Activated T-helper 1 cell treated with anti-CD3 and anti-CD28 coated beads, Interleukin-12 subunit alpha, Interleukin-12 subunit beta, Interleukin-2, Interleukin-4 antibody, amounts not matched to agents 30 ng/mL and 10 ng/mL and 1 ng/mL, durations not matched to agents 14 hours and 24 hours and 36 hours (primary cell): ENCODE measurements at regions not wholly inside any gene's neighbourhood (a gene's known extent, or its start where the extent isn't known, plus 50 kb on each side); places are given as distances from the start of the nearest gene placed in this dataset.
A peak's percentile ranks its signal among the peaks of the same experiment; 100 is the strongest.

Experiments
- DNase-seq: peaks from one replicate; pipeline ENCODE4 v3.0.0; 2021; ENCODE audit warnings: low spot score
- H3K27ac Mint-ChIP-seq: one replicate; pipeline ENCODE4 v1.8.0; 2021; ENCODE audit warnings: mild to moderate bottlenecking, mixed read lengths
- H3K27me3 Mint-ChIP-seq: one replicate; pipeline ENCODE4 v1.8.0; 2022; ENCODE audit warnings: mild to moderate bottlenecking, moderate library complexity, mixed read lengths; ENCODE audit not compliant: insufficient read depth
- H3K36me3 Mint-ChIP-seq: one replicate; pipeline ENCODE4 v1.8.0; 2021; ENCODE audit warnings: low read depth, mixed read lengths
- H3K4me1 Mint-ChIP-seq: one replicate; pipeline ENCODE4 v1.8.0; 2021; ENCODE audit warnings: low read depth, mixed read lengths
- H3K4me3 Mint-ChIP-seq: one replicate; pipeline ENCODE4 v1.8.0; 2021; ENCODE audit warnings: mild to moderate bottlenecking, moderate library complexity, mixed read lengths
- H3K9me3 Mint-ChIP-seq: one replicate; pipeline ENCODE4 v1.8.0; 2021; ENCODE audit warnings: mixed read lengths
- intact Hi-C: fragments of 100-400 bp; cut with micrococcal nuclease; formaldehyde crosslinking; loops from one replicate; pipeline ENCODE4 v1.15.1; 2024

DNA sequence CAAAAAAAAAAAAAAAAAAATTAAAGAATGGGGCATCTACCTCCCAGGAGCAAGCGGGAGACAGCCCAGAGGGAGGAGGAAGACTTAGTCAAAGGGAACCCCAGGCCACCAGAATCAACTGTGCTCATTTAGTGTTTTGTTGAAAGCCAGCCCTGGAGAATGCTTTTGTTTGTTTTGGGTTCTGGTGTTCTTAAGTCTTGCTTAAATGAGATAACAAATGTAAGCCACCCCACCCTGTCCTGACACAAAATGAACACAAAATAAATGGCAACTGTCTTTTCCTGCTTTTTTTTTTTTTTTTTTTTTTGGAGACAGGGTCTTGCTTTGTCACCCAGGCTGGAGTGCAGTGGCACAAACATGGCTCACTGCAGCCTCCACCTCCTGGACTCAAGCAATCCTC lies 165.0 kb upstream of the JARID2 start:
- no peaks in the 10 kb centered on the region for H3K9me3 Mint-ChIP-seq
- DNase-seq: no peak
- no peaks in the 10 kb centered on the region for H3K27me3 Mint-ChIP-seq
- intact Hi-C loops: no loop called here
- no peaks in the 10 kb centered on the region for H3K36me3 Mint-ChIP-seq
- H3K27ac Mint-ChIP-seq: no peak overlapping the region
- H3K4me1 Mint-ChIP-seq: peaks cover 12% of the 10 kb centered on the region
- H3K4me3 Mint-ChIP-seq: no peak overlapping the region

DNA sequence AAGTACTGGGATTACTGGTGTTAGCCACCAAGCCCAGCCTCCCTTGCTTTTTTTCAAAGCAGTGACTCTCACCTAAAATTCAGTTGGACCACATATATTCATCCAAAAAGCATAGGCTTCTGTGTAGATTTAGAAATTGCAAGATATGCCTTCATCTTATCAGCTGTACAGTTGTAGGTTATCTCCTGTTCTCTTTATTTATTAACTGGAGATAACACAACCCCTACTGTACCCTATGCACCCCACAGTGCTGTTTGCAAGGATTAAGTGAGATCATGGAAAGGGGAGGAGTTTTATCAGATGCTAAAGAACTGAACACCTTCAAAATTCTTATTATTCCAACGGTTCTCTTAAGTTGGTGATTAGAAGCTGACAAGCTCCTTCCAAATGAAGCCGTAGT lies 164.4 kb upstream of the JARID2 start:
- Mint-ChIP-seq H3K9me3 (no peaks in the 10 kb centered on the region), H3K4me3 (no peak overlapping the region), H3K27ac (no peak overlapping the region), H3K4me1 (peaks cover 12% of the 10 kb centered on the region), H3K27me3 (no peaks in the 10 kb centered on the region), H3K36me3 (no peaks in the 10 kb centered on the region)
- intact Hi-C loops: no loop called here
- no peak for DNase-seq

DNA sequence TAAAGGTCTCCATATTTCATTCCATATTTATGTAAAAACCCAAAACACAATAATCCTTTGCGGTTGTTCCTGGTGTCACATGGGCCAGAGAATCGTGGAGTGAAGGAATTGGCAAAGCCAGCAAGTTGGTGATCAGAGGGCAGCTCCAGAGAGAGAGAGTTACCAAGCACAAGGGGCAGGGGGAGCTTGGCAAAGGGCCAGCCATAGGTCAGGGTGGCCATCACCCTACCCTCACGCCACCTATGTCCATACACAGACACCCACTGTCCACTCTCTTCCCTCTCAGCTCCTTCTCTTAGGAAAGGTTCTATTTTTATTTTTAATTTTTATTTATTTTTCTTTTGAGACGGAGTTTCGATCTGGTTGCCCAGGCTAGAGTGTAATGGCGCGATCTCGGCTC lies 163.2 kb upstream of the JARID2 start:
- Mint-ChIP-seq H3K4me1 (peaks cover 3% of the 10 kb centered on the region), H3K27ac (no peak overlapping the region), H3K36me3 (no peaks in the 10 kb centered on the region), H3K4me3 (no peak overlapping the region), H3K27me3 (no peaks in the 10 kb centered on the region), H3K9me3 (no peaks in the 10 kb centered on the region)
- intact Hi-C loops: no loop called here
- DNase-seq: no peak

DNA sequence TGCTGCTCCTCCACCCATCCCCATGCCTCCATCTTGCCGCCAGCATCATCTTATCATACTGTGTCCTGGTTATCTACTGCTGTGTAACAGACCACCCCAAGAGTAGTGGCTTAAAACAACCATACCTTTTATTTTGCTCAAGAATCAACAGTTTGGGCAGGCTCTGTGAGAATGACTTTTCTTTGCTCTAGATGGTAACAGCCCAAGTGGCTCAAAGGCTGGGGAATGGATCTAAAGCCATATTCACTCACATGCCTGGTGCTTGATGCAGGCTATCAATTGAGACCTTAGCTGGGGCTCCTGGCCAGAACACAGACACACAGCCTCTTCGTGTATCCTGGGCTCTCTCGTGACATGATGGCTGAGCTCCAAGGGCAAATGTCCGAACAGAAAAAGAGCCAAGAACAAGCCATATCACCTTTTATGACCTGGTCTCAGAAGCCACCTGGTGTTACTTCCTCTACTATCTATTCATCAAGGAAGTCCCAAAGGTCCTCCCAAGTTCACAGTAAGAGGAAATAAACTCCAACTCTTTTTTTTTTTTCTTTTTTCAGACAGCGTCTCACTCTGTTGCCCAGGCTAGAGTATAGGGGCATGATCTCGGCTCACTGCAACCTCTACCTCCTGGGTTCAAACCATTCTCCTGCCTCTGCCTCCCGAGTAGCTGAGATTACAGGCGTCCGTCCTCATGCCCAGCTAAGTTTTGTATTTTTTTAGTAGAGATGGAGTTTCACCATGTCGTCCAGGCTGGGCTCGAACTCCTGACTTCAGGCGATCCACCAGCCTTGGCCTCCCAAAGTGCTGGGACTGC lies 159.3 kb upstream of the JARID2 start:
- intact Hi-C loops: no loop called here
- Mint-ChIP-seq H3K36me3 (no peaks in the 10 kb centered on the region), H3K9me3 (no peaks in the 10 kb centered on the region), H3K27me3 (peaks cover 3% of the 10 kb centered on the region), H3K4me3 (no peak overlapping the region), H3K4me1 (no peaks in the 10 kb centered on the region), H3K27ac (no peak overlapping the region)
- DNase-seq: no peak

DNA sequence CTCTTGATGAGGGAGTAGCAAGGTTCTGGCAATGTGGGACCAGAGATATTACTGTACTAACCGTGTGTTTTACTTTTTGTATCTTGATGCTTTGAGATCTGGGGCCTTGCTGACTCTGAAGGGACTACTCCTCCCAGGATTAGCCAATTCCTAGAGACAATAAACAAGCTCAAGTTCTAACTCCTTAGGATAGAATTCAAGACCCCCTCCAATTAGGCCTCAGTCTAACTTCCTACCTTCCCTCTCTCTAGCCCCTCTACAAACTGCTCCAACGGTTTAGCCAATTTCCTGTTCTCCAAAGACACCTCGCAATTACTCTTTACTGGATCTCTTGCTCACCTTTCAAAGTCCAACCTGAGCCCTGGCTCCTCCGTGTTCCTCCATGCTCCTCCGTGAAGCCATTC lies 158.7 kb upstream of the JARID2 start:
- no peak for DNase-seq
- Mint-ChIP-seq H3K9me3 (no peaks in the 10 kb centered on the region), H3K4me1 (no peaks in the 10 kb centered on the region), H3K27ac (no peak overlapping the region), H3K4me3 (no peak overlapping the region), H3K27me3 (peaks cover 3% of the 10 kb centered on the region), H3K36me3 (no peaks in the 10 kb centered on the region)
- intact Hi-C loops: no loop called here

DNA sequence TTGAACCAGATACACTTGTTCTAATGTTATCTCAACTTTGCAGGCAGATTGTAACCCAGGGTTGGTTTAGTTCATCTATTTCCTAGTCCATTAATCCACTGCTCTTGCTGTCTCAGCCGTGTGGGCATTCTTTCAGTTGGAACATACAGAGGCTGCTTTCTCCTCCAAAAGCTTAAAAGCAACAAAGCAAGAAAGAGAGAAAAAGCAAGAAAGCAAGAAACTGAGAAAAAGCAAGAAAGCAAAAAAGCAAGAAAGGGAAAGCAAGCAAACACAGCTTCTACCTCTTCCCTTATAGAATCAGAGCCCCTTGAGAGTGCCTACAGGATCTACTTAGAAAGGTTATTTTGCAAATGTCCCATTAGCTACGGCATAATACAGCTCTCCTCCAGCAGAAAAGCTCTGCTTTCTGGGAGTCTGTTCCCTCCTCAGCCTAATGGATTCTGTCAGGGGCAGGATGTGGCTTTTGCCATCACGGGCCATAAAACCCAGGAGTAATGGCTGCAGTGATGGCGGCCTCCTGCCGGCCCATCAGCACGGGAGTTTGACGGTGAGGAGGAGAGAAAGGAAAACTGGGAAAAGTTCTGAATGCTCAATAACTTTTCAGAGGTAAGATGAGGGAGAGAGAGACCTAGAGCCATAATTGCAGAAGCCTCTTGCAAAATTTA lies 156.8 kb upstream of the JARID2 start:
- intact Hi-C loops: no loop called here
- Mint-ChIP-seq H3K9me3 (no peaks in the 10 kb centered on the region), H3K27me3 (peaks cover 3% of the 10 kb centered on the region), H3K4me1 (no peaks in the 10 kb centered on the region), H3K4me3 (no peak overlapping the region), H3K36me3 (no peaks in the 10 kb centered on the region), H3K27ac (no peak overlapping the region)
- no peak for DNase-seq

DNA sequence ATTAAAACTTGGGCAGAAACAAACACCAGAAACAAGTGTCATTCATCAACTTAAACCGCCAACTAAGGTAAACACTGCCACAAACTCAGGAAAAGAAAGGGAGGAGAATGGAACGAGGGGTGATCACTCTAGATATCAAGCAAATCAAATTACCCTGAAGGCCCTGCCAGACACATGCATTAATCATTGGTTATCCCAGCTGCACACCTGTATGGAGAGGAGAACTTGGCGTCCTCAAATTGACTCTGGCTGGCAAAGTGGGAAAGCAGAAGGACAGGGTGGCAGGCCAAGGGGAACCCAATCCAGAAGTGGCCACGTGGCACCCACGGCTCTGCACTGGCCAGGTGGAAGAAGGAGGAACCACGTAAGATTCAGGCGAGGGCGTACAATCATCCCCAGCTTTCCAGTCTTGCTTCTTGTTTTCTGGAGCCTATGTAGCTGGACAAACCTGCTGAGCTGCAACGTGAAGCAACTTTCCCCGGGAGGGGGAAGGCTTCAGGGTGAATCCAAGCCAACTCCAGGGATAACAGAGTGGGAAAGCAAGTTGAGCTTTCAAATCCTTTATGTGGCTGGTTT lies 156.2 kb upstream of the JARID2 start:
- no peaks in the 10 kb centered on the region for H3K36me3 Mint-ChIP-seq
- no peak overlapping the region for H3K27ac Mint-ChIP-seq
- H3K27me3 Mint-ChIP-seq: peaks cover 3% of the 10 kb centered on the region
- intact Hi-C loops: no loop called here
- H3K9me3 Mint-ChIP-seq: no peaks in the 10 kb centered on the region
- no peaks in the 10 kb centered on the region for H3K4me1 Mint-ChIP-seq
- DNase-seq: no peak
- H3K4me3 Mint-ChIP-seq: no peak overlapping the region

DNA sequence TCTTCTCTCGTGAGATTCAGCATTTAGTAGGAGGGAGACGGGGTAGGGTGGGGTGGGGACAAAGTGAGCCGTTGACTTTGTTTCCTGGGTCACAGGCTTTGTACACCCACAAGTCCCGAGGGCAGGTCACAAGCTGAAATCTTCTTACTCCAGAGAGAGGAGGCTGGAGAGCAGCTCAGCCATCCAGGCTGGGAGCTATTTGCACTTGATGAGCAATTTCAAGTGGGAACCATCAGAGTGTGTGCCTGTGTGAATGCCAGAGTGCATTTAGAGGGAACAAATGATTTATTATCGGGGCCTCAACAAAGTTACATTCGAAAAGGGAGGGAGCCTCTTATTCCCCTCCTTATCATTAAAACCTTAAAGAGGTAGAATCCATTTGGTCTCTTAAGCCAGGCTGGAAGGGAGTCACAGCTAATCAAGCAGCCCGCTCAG lies 155.7 kb upstream of the JARID2 start:
- DNase-seq: no peak
- Mint-ChIP-seq H3K4me1 (no peaks in the 10 kb centered on the region), H3K27me3 (peaks cover 3% of the 10 kb centered on the region), H3K27ac (no peak overlapping the region), H3K4me3 (no peak overlapping the region), H3K36me3 (no peaks in the 10 kb centered on the region), H3K9me3 (no peaks in the 10 kb centered on the region)
- intact Hi-C loops: no loop called here

DNA sequence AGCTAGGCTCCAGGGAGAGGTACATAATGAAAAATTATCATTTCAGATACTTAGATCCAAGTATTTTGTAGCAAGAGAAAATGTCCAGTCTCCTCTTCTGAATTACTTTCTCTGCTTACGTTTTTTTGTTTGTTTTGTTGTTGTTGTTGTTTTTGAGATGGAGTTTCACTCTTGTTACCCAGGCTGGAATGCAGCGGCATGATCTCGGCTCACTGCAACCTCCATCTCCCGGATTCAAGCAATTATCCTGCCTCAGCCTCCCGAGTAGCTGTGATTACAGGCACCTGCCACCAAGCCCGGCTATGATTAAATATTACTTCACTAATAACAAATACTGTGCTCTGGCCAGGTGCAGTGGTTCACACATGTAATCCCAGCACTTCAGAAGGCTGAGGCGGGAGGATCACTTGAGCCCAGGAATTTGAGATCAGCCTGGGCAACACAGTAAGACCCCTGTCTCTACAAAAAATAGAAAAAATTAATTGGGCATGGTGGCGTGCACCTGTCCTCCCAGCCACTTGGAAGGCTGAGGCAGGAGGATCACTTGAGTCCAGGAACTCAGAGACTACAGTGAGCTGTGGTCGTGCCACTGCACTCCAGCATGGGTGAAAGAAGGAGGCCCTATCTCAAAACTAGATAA lies 155.0 kb upstream of the JARID2 start:
- H3K4me3 Mint-ChIP-seq: no peak overlapping the region
- no peak overlapping the region for H3K27ac Mint-ChIP-seq
- no peak for DNase-seq
- intact Hi-C loops: no loop called here
- no peaks in the 10 kb centered on the region for H3K4me1 Mint-ChIP-seq
- no peaks in the 10 kb centered on the region for H3K36me3 Mint-ChIP-seq
- H3K27me3 Mint-ChIP-seq: peaks cover 3% of the 10 kb centered on the region
- no peaks in the 10 kb centered on the region for H3K9me3 Mint-ChIP-seq

DNA sequence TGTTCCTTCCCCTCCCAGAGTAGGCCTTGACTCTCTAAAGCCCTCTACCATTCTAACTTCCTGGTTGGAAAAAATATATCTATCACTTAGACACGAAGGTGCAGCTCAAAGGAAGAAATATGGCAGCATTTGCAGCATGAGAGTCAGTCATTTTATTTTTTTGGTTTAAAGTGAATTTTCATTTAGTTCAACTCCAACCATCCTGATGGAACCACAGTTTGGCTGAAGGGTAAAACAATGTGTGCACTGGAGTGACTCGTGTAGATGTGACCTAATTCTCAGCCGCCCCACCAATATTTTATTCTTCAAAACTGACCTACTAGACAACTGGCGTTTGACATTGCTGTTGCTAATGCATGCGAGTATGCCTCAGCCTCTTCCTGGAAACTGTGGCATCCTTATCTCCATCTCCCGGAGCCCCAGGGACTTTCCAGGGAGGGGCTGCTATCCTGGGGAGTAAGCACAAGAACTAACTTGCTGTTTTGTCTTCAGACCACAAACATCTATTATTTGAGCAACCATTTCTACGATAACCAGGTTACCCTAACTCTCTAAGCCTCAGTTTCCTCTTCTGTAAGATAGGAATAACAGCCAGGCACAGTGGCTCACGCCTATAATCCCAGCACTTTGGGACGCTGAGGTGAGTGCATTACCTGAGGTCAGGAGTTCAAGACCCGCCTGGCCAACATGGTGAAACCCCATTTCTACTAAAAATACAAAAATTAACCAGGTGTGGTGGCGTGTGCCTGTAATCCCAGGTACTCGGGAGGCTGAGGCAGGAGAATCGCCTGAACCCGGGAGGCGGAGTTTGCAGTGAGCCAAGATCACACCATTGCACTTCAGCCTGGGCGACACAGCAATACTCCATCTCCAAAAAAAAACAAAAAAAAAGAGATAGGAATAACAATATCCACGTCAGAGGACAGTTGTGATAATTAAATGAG lies 148.7 kb upstream of the JARID2 start:
- intact Hi-C loops: no loop called here
- Mint-ChIP-seq H3K4me1 (no peaks in the 10 kb centered on the region), H3K4me3 (no peak overlapping the region), H3K36me3 (no peaks in the 10 kb centered on the region), H3K9me3 (no peaks in the 10 kb centered on the region), H3K27ac (peak overlapping the region; percentile 21), H3K27me3 (no peaks in the 10 kb centered on the region)
- DNase-seq: no peak

DNA sequence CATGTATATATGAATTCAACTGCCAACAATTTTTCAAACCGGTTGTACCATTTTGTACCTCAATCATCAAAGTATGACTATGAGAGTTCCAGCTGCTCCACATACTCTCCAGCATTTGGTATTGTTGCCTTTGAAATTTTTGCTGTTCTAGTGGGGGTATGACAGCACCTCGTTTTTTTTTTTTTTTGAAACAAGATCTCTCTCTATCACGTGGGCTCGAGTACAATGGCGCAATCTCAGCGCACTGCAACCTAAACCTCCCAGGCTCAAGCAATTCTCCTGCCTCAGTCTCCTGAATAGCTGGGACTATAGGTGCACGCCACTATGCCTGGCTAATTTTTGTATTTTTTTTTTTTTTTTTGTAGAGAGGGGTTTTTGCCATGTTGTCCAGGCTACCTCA lies 144.7 kb upstream of the JARID2 start:
- Mint-ChIP-seq H3K27me3 (peaks cover 1% of the 10 kb centered on the region), H3K36me3 (peaks cover 2% of the 10 kb centered on the region), H3K9me3 (peaks cover 5% of the 10 kb centered on the region), H3K4me3 (no peak overlapping the region), H3K4me1 (no peaks in the 10 kb centered on the region), H3K27ac (no peak overlapping the region)
- intact Hi-C loops: no loop called here
- DNase-seq: no peak

DNA sequence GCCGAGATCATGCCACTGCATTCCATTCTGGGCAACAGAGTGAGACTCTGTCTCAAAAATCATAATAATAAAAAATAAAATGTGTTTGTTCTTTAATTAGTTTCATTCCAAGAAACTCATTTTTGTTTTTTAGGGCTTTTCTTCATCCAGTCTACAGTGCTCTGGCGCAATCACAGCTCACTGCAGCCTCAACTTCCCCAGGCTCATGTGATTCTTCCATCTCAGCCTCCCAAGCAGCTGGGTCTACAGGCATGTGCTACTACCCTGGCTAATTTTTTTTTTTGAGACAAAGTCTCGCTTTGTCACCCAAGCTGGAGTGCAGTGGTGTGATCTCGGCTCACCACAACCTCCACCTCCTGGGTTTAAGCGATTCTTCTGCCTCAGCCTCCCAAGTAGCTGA lies 143.6 kb upstream of the JARID2 start:
- intact Hi-C loops: no loop called here
- peaks cover 1% of the 10 kb centered on the region for H3K27me3 Mint-ChIP-seq
- no peak for DNase-seq

More for the DNA sequence above, 143.6 kb upstream of the JARID2 start:
- Mint-ChIP-seq H3K4me1 (no peaks in the 10 kb centered on the region), H3K4me3 (no peak overlapping the region), H3K9me3 (peaks cover 12% of the 10 kb centered on the region), H3K27ac (no peak overlapping the region), H3K36me3 (peaks cover 2% of the 10 kb centered on the region)
